BE2C (cell line): ENCODE measurements at regions not wholly inside any gene's neighbourhood (a gene's known extent, or its start where the extent isn't known, plus 50 kb on each side); places are given as distances from the start of the nearest gene placed in this dataset.

Experiments used
- DNase-seq: peaks from one replicate; pipeline ENCODE4 v3.0.0-alpha.2; 2020
- H3K27me3 ChIP-seq: fragments of 250-450 bp; sonication (Bioruptor Pico); 2 replicates; pipeline ENCODE4 v1.5.1; 2020; ENCODE audit warnings: mild to moderate bottlenecking
- H3K36me3 ChIP-seq: fragments of 250-450 bp; sonication (Bioruptor Pico); 2 replicates; pipeline ENCODE4 v1.5.1; 2020; ENCODE audit warnings: mild to moderate bottlenecking
- H3K4me1 ChIP-seq: fragments of 250-450 bp; sonication (Bioruptor Pico); 2 replicates; pipeline ENCODE4 v1.5.1; 2020
- H3K4me3 ChIP-seq: 2 replicates; pipeline ENCODE4 v1.5.1; 2011; ENCODE audit warnings: low read depth, low read length
- H3K9me3 ChIP-seq: fragments of 250-450 bp; sonication (Bioruptor Pico); 2 replicates; pipeline ENCODE4 v1.5.1; 2020
- CTCF ChIP-seq: IDR thresholded peaks from 2 replicates; pipeline ENCODE4 v1.5.1; 2012; ENCODE audit warnings: mild to moderate bottlenecking, low read depth, low read length

GRCh38 chr14:54116198-54116885 lies 159.7 kb upstream of the BMP4 start:
- DNase-seq = no peak
- H3K9me3 ChIP-seq = no peaks in the 10 kb centered on the region
- H3K27me3 ChIP-seq = no peaks in the 10 kb centered on the region
- H3K4me3 ChIP-seq = no peak overlapping the region
- no peaks in the 10 kb centered on the region; the same call in 1 of the 2 replicates for H3K4me1 ChIP-seq
- no peaks in the 10 kb centered on the region for H3K36me3 ChIP-seq
- no peak for TF ChIP-seq CTCF

- DNase-seq = no peak
- no peak for TF ChIP-seq CTCF
- no peaks in the 10 kb centered on the region; the same call in 1 of the 2 replicates for H3K4me1 ChIP-seq
- no peaks in the 10 kb centered on the region for H3K36me3 ChIP-seq
- H3K27me3 ChIP-seq = no peaks in the 10 kb centered on the region
- no peak overlapping the region for H3K4me3 ChIP-seq
- H3K9me3 ChIP-seq = no peaks in the 10 kb centered on the region
These were observed 160.3 kb upstream of the BMP4 start for GRCh38 chr14:54116972-54117371.

GRCh38 chr14:54117396-54117795 lies 160.8 kb upstream of the BMP4 start:
- H3K27me3 ChIP-seq = no peaks in the 10 kb centered on the region
- H3K9me3 ChIP-seq = no peaks in the 10 kb centered on the region
- TF ChIP-seq CTCF = no peak
- H3K36me3 ChIP-seq = no peaks in the 10 kb centered on the region
- H3K4me1 ChIP-seq = no peaks in the 10 kb centered on the region; the same call in 1 of the 2 replicates
- DNase-seq = no peak
- H3K4me3 ChIP-seq = no peak overlapping the region

- H3K36me3 ChIP-seq = no peaks in the 10 kb centered on the region
- H3K4me3 ChIP-seq = no peak overlapping the region
- DNase-seq = no peak
- H3K9me3 ChIP-seq = no peaks in the 10 kb centered on the region
- H3K4me1 ChIP-seq = no peaks in the 10 kb centered on the region; the same call in 1 of the 2 replicates
- H3K27me3 ChIP-seq = no peaks in the 10 kb centered on the region
- no peak for TF ChIP-seq CTCF
These were observed 161.3 kb upstream of the BMP4 start for GRCh38 chr14:54117924-54118323.

GRCh38 chr14:54120260-54120659 lies 163.6 kb upstream of the BMP4 start:
- H3K4me3 ChIP-seq = no peak overlapping the region
- no peaks in the 10 kb centered on the region for H3K27me3 ChIP-seq
- no peak for TF ChIP-seq CTCF
- H3K4me1 ChIP-seq = no peaks in the 10 kb centered on the region
- no peaks in the 10 kb centered on the region for H3K9me3 ChIP-seq
- no peaks in the 10 kb centered on the region for H3K36me3 ChIP-seq
- no peak for DNase-seq

- no peak for TF ChIP-seq CTCF
- H3K27me3 ChIP-seq = no peaks in the 10 kb centered on the region
- no peaks in the 10 kb centered on the region for H3K9me3 ChIP-seq
- DNase-seq = no peak
- no peaks in the 10 kb centered on the region for H3K4me1 ChIP-seq
- no peaks in the 10 kb centered on the region for H3K36me3 ChIP-seq
- no peak overlapping the region for H3K4me3 ChIP-seq
These were observed 164.9 kb upstream of the BMP4 start for GRCh38 chr14:54121466-54122027.
